Hippocampal formation (tissue), 2 donors: ENCODE measurements at regions not wholly inside any gene's neighbourhood (a gene's known extent, or its start where the extent isn't known, plus 50 kb on each side); places are given as distances from the start of the nearest gene placed in this dataset.
"Not testable (repeated sequence)": the region's sequence is repeated elsewhere in the genome, so short reads cannot be mapped to it uniquely, and the experiment has no call there.

Experiments
- DNase-seq, 2 donors: peaks; one replicate each; lab custom pipeline; 2025; lab: John Stamatoyannopoulos, UW

- DNase-seq, result no peak
These were observed 266.2 kb upstream of the CYLC2 start for GRCh38 chr9:102728946-102729345.

GRCh38 chr9:102714184-102714583 lies 280.9 kb upstream of the CYLC2 start:
- no peak for DNase-seq

- DNase-seq, result not testable (repeated sequence)
These were observed 282.2 kb upstream of the CYLC2 start for GRCh38 chr9:102712910-102713309.

GRCh38 chr9:102700936-102701335 lies 294.2 kb upstream of the CYLC2 start:
- DNase-seq, result no peak

- no peak for DNase-seq
These were observed 325.9 kb upstream of the CYLC2 start for GRCh38 chr9:102669220-102669619.

GRCh38 chr9:102652471-102652870 lies 342.7 kb upstream of the CYLC2 start:
- DNase-seq, result no peak

GRCh38 chr9:102650896-102651295 lies 344.2 kb upstream of the CYLC2 start:
- DNase-seq, result no peak

- no peak for DNase-seq
These were observed 352.5 kb upstream of the CYLC2 start for GRCh38 chr9:102642651-102643050.

- DNase-seq, result no peak
These were observed 363.6 kb upstream of the CYLC2 start for GRCh38 chr9:102631559-102631958.

- no peak for DNase-seq
These were observed 385.7 kb upstream of the CYLC2 start for GRCh38 chr9:102609461-102609860.

- not testable (repeated sequence) for DNase-seq
These were observed 391.6 kb upstream of the CYLC2 start for GRCh38 chr9:102603198-102604195.

GRCh38 chr9:102594241-102594640 lies 400.9 kb upstream of the CYLC2 start:
- DNase-seq, result no peak

GRCh38 chr9:102587281-102587680 lies 407.9 kb upstream of the CYLC2 start:
- no peak for DNase-seq

- no peak for DNase-seq
These were observed 425.7 kb upstream of the CYLC2 start for GRCh38 chr9:102569436-102569835.

GRCh38 chr9:102551346-102551745 lies 443.8 kb upstream of the CYLC2 start:
- no peak for DNase-seq

GRCh38 chr9:102550886-102551285 lies 444.2 kb upstream of the CYLC2 start:
- DNase-seq, result no peak

- DNase-seq, result no peak
These were observed 444.9 kb upstream of the CYLC2 start for GRCh38 chr9:102550266-102550665.

GRCh38 chr9:102534031-102534430 lies 461.1 kb upstream of the CYLC2 start:
- peak in 1 of 2 donors; percentile 30 for DNase-seq

- DNase-seq, result no peak
These were observed 473.9 kb upstream of the CYLC2 start for GRCh38 chr9:102521097-102521755.

- no peak for DNase-seq
These were observed 475.7 kb upstream of the CYLC2 start for GRCh38 chr9:102519423-102519822.

- DNase-seq, result no peak
These were observed 476.8 kb upstream of the CYLC2 start for GRCh38 chr9:102518324-102518723.

- no peak for DNase-seq
These were observed 480.6 kb upstream of the CYLC2 start for GRCh38 chr9:102514541-102514940.

- DNase-seq, result no peak
These were observed 488.0 kb upstream of the CYLC2 start for GRCh38 chr9:102507044-102507687.
